GM23338 (cell line): ENCODE measurements at regions not wholly inside any gene's neighbourhood (a gene's known extent, or its start where the extent isn't known, plus 50 kb on each side); places are given as distances from the start of the nearest gene placed in this dataset.

Experiments used
- ATAC-seq: fragments of 200-7000 bp; cut with Tn5 transposase; 3 replicates; pipeline ENCODE4 v1.9.1; 2020
- DNase-seq: peaks from one replicate; pipeline ENCODE4 v3.0.0-alpha.2; 2015; ENCODE audit warnings: low spot score
- H2AFZ ChIP-seq: fragments of 200-600 bp; sonication (generic); 2 replicates; pipeline ENCODE4 v1.8.0; 2016; ENCODE audit warnings: antibody characterized with exemption, mild to moderate bottlenecking, moderate library complexity
- H3F3A ChIP-seq: fragments of 200-600 bp; sonication (generic); replicated peaks from 2 replicates; pipeline ENCODE4 v1.8.0; 2017; ENCODE audit warnings: antibody characterized with exemption, mixed run types, low read depth
- H3K27ac ChIP-seq: fragments of 200-600 bp; sonication (generic); 2 replicates; pipeline ENCODE4 v1.6.1; 2016; ENCODE audit warnings: low read depth
- H3K27me3 ChIP-seq: fragments of 200-600 bp; sonication (generic); 2 replicates; pipeline ENCODE4 v1.8.0; 2016; ENCODE audit warnings: mild to moderate bottlenecking, mixed run types, moderate library complexity; ENCODE audit not compliant: insufficient read depth
- H3K36me3 ChIP-seq: fragments of 200-600 bp; sonication (generic); 2 replicates; pipeline ENCODE4 v1.8.0; 2016; ENCODE audit warnings: mild to moderate bottlenecking; ENCODE audit not compliant: insufficient read depth
- H3K4me1 ChIP-seq: fragments of 200-600 bp; sonication (generic); 2 replicates; pipeline ENCODE4 v1.8.0; 2016; ENCODE audit warnings: mild to moderate bottlenecking, moderate library complexity; ENCODE audit not compliant: insufficient read depth
- H3K4me2 ChIP-seq: fragments of 200-600 bp; sonication (generic); 2 replicates; pipeline ENCODE4 v1.7.1; 2017; ENCODE audit warnings: mixed run types
- H3K4me3 ChIP-seq: fragments of 200-600 bp; sonication (generic); 2 replicates; pipeline ENCODE4 v1.6.1; 2016; ENCODE audit warnings: mixed run types
- H3K79me2 ChIP-seq: fragments of 200-600 bp; sonication (generic); replicated peaks from 2 replicates; pipeline ENCODE4 v1.8.0; 2017; ENCODE audit warnings: mild to moderate bottlenecking; ENCODE audit not compliant: insufficient read depth
- H3K9me2 ChIP-seq: fragments of 200-600 bp; sonication (generic); 2 replicates; pipeline ENCODE4 v1.8.0; 2017; ENCODE audit not compliant: insufficient read depth
- H4K20me1 ChIP-seq: fragments of 200-600 bp; sonication (generic); replicated peaks from 2 replicates; pipeline ENCODE4 v1.8.0; 2017; ENCODE audit warnings: mild to moderate bottlenecking; ENCODE audit not compliant: insufficient read depth
- H3K27ac Mint-ChIP-seq: 2 replicates; pipeline ENCODE4 v1.8.0; 2020; ENCODE audit warnings: inconsistent platforms, mild to moderate bottlenecking, moderate library complexity, mixed read lengths
- H3K27me3 Mint-ChIP-seq: 3 replicates; pipeline ENCODE4 v1.8.0; 2022; ENCODE audit warnings: low read depth, mild to moderate bottlenecking, moderate library complexity, mixed read lengths, inconsistent platforms; ENCODE audit not compliant: insufficient read depth, poor library complexity
- H3K36me3 Mint-ChIP-seq: 3 replicates; pipeline ENCODE4 v1.8.0; 2021; ENCODE audit warnings: low read depth, mild to moderate bottlenecking, inconsistent platforms, moderate library complexity, mixed read lengths
- H3K4me1 Mint-ChIP-seq: 3 replicates; pipeline ENCODE4 v1.8.0; 2020; ENCODE audit warnings: mild to moderate bottlenecking, inconsistent platforms, mixed read lengths
- H3K4me3 Mint-ChIP-seq: 3 replicates; pipeline ENCODE4 v1.8.0; 2021; ENCODE audit warnings: moderate library complexity, mild to moderate bottlenecking, inconsistent platforms, mixed read lengths
- H3K9me3 Mint-ChIP-seq: 3 replicates; pipeline ENCODE4 v1.8.0; 2020; ENCODE audit warnings: moderate library complexity, mild to moderate bottlenecking, inconsistent platforms, mixed read lengths
- CREB1 ChIP-seq: fragments of 250-450 bp; sonication (Bioruptor Pico); IDR thresholded peaks from 2 replicates; pipeline ENCODE4 v1.5.0; 2020; ENCODE audit warnings: low read depth, mild to moderate bottlenecking, moderate library complexity
- EZH2 ChIP-seq: fragments of 200-600 bp; sonication (generic); IDR thresholded peaks from one replicate; pipeline ENCODE4 v1.8.0; 2017; ENCODE audit warnings: antibody characterized with exemption, mild to moderate bottlenecking, low read depth; ENCODE audit not compliant: unreplicated experiment
- EZH2phosphoT487 ChIP-seq: fragments of 200-600 bp; sonication (generic); IDR thresholded peaks from one replicate; pipeline ENCODE4 v1.8.1; 2018; ENCODE audit warnings: antibody characterized with exemption; ENCODE audit not compliant: unreplicated experiment
- JUNB ChIP-seq: IDR thresholded peaks from one replicate; pipeline ENCODE4 v1.6.1; 2016; ENCODE audit warnings: antibody characterized with exemption; ENCODE audit not compliant: unreplicated experiment
- NANOG ChIP-seq: IDR thresholded peaks from 2 replicates; pipeline ENCODE4 v1.6.1; 2016; ENCODE audit warnings: antibody characterized with exemption, borderline replicate concordance
- POLR2AphosphoS5 ChIP-seq: IDR thresholded peaks from 2 replicates; pipeline ENCODE4 v1.6.1; 2016; ENCODE audit warnings: antibody characterized with exemption, low read depth
- STAT1 ChIP-seq: IDR thresholded peaks from one replicate; pipeline ENCODE4 v1.6.1; 2016; ENCODE audit warnings: antibody characterized with exemption; ENCODE audit not compliant: unreplicated experiment
- ZNF114 ChIP-seq: fragments of 250-450 bp; sonication (Bioruptor Pico); IDR thresholded peaks from 2 replicates; pipeline ENCODE4 v1.5.0; 2020; ENCODE audit warnings: mild to moderate bottlenecking, moderate library complexity
- ZNF331 ChIP-seq: fragments of 250-450 bp; sonication (Bioruptor Pico); IDR thresholded peaks from 2 replicates; pipeline ENCODE4 v1.5.0; 2020; ENCODE audit warnings: low read depth, mild to moderate bottlenecking, moderate library complexity
- TF ChIP-seq, protein P1 (sequence below), 2 experiments: fragments of 200-600 bp in 1 of 2; sonication (generic) in 1 of 2; conservative IDR thresholded peaks; 2 replicates each; pipeline versions ENCODE4 v1.5.1 to v1.6.1; 2016 to 2017; ENCODE audit warnings: antibody characterized with exemption in 2 of 2, low read depth in 2 of 2, mild to moderate bottlenecking in 2 of 2, moderate library complexity in 1 of 2
- TF ChIP-seq, protein P2 (sequence below): IDR thresholded peaks from one replicate; pipeline ENCODE4 v1.6.1; 2018; ENCODE audit warnings: antibody characterized with exemption; ENCODE audit not compliant: unreplicated experiment

DNA sequence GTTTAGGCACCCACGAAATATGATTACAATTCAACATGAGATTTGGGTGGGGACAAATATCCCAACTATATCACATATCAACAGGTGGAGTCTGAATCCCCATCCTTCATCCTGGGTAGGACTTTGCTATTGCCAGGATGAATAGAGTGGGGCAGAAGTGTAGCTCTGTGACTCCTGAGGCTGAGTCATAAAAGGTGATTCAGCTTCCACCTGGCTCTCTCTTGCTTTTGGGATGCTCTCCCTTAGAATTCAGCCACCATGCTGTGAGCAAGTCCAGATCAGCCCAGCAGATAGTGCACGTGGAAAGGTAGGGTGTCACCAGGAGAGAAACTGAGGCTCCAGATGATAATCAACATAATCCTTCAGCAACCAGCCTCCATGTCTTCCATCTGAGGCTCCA is 193.8 kb upstream of the BCOR start:
- 0 out of 3 replicates have a peak, but pooled peaks cover 3% of the 10 kb centered on the region for H3K36me3 Mint-ChIP-seq
- H3K27me3 Mint-ChIP-seq: peaks cover 3% of the 10 kb centered on the region
- no peaks in the 10 kb centered on the region for H3K36me3 ChIP-seq
- H3K4me3 Mint-ChIP-seq: no peak overlapping the region
- no peaks in the 10 kb centered on the region for H3K4me1 Mint-ChIP-seq
- TF ChIP-seq, protein P1, sequence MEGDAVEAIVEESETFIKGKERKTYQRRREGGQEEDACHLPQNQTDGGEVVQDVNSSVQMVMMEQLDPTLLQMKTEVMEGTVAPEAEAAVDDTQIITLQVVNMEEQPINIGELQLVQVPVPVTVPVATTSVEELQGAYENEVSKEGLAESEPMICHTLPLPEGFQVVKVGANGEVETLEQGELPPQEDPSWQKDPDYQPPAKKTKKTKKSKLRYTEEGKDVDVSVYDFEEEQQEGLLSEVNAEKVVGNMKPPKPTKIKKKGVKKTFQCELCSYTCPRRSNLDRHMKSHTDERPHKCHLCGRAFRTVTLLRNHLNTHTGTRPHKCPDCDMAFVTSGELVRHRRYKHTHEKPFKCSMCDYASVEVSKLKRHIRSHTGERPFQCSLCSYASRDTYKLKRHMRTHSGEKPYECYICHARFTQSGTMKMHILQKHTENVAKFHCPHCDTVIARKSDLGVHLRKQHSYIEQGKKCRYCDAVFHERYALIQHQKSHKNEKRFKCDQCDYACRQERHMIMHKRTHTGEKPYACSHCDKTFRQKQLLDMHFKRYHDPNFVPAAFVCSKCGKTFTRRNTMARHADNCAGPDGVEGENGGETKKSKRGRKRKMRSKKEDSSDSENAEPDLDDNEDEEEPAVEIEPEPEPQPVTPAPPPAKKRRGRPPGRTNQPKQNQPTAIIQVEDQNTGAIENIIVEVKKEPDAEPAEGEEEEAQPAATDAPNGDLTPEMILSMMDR (conservative IDR thresholded peaks at IDR 0.05; ENCODE audit: low read depth in 2 of 2): no peak
- TF ChIP-seq ZNF331: no peak
- TF ChIP-seq NANOG: no peak
- no peak overlapping the region for H3K4me3 ChIP-seq
- H2AFZ ChIP-seq: no peak overlapping the region
- ATAC-seq (no peak), DNase-seq (no peak)
- no peaks in the 10 kb centered on the region for H3K9me3 Mint-ChIP-seq
- no peak overlapping the region for H3K27ac ChIP-seq
- H3K27me3 ChIP-seq: no peaks in the 10 kb centered on the region
- H3K4me2 ChIP-seq: no peak overlapping the region
- no peaks in the 10 kb centered on the region for H4K20me1 ChIP-seq
- H3K4me1 ChIP-seq: no peaks in the 10 kb centered on the region
- H3K79me2 ChIP-seq: no peaks in the 10 kb centered on the region
- H3K9me2 ChIP-seq: no peaks in the 10 kb centered on the region
- H3K27ac Mint-ChIP-seq: no peak overlapping the region
- H3F3A ChIP-seq: no peaks in the 10 kb centered on the region

DNA sequence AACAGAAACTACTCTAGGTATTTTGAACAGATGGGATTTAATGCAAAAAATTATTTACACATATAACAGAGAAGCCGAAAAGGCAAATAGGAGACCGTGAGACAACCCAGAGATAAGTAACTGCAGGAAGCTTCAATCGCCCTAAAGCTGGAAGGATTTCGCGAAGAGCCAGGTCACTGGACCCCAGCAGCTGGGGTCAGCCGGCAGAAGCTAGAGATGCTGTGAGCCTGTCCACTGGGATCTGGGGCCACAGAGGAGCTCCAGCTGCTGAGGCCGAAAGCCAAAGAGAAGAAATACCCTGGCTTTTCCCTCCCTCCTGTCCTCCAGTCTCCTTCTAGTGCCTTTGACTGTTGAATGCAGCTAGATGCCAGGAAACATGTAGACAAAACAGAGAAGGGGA is 192.8 kb upstream of the BCOR start:
- no peaks in the 10 kb centered on the region for H3K9me3 Mint-ChIP-seq
- H3K36me3 ChIP-seq: no peaks in the 10 kb centered on the region
- ATAC-seq (no peak), DNase-seq (no peak)
- no peak overlapping the region for H3K4me2 ChIP-seq
- no peaks in the 10 kb centered on the region for H3K4me1 ChIP-seq
- no peaks in the 10 kb centered on the region for H3K4me1 Mint-ChIP-seq
- no peak for TF ChIP-seq NANOG
- no peak for TF ChIP-seq JUNB
- no peak for TF ChIP-seq EZH2phosphoT487
- TF ChIP-seq ZNF331: no peak
- TF ChIP-seq EZH2: no peak
- no peak for TF ChIP-seq ZNF114 (CRISPR knock-in tag)
- TF ChIP-seq, protein P2, sequence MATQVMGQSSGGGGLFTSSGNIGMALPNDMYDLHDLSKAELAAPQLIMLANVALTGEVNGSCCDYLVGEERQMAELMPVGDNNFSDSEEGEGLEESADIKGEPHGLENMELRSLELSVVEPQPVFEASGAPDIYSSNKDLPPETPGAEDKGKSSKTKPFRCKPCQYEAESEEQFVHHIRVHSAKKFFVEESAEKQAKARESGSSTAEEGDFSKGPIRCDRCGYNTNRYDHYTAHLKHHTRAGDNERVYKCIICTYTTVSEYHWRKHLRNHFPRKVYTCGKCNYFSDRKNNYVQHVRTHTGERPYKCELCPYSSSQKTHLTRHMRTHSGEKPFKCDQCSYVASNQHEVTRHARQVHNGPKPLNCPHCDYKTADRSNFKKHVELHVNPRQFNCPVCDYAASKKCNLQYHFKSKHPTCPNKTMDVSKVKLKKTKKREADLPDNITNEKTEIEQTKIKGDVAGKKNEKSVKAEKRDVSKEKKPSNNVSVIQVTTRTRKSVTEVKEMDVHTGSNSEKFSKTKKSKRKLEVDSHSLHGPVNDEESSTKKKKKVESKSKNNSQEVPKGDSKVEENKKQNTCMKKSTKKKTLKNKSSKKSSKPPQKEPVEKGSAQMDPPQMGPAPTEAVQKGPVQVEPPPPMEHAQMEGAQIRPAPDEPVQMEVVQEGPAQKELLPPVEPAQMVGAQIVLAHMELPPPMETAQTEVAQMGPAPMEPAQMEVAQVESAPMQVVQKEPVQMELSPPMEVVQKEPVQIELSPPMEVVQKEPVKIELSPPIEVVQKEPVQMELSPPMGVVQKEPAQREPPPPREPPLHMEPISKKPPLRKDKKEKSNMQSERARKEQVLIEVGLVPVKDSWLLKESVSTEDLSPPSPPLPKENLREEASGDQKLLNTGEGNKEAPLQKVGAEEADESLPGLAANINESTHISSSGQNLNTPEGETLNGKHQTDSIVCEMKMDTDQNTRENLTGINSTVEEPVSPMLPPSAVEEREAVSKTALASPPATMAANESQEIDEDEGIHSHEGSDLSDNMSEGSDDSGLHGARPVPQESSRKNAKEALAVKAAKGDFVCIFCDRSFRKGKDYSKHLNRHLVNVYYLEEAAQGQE: no peak
- no peak for TF ChIP-seq STAT1
- TF ChIP-seq, protein P1 (conservative IDR thresholded peaks at IDR 0.05; ENCODE audit: low read depth in 2 of 2): no peak
- no peak for TF ChIP-seq POLR2AphosphoS5
- TF ChIP-seq CREB1 (CRISPR knock-in tag): no peak
- no peak overlapping the region for H3K4me3 Mint-ChIP-seq
- H3K27me3 Mint-ChIP-seq: peaks cover 3% of the 10 kb centered on the region
- 0 out of 3 replicates have a peak, but pooled peaks cover 3% of the 10 kb centered on the region for H3K36me3 Mint-ChIP-seq
- no peak overlapping the region for H3K4me3 ChIP-seq
- H3K27me3 ChIP-seq: no peaks in the 10 kb centered on the region
- no peaks in the 10 kb centered on the region for H3K9me2 ChIP-seq
- no peaks in the 10 kb centered on the region for H3F3A ChIP-seq
- no peak overlapping the region for H3K27ac ChIP-seq
- no peak overlapping the region for H2AFZ ChIP-seq
- H3K79me2 ChIP-seq: no peaks in the 10 kb centered on the region
- H3K27ac Mint-ChIP-seq: no peak overlapping the region
- no peaks in the 10 kb centered on the region for H4K20me1 ChIP-seq
